K562 (cell line): ENCODE measurements at regions not wholly inside any gene's neighbourhood (a gene's known extent, or its start where the extent isn't known, plus 50 kb on each side); places are given as distances from the start of the nearest gene placed in this dataset.

Experiments used
- ARID1B ChIP-seq: fragments of 450-650 bp; IDR thresholded peaks from 2 replicates; pipeline ENCODE4 v1.6.1; 2016; ENCODE audit warnings: antibody characterized with exemption, mild to moderate bottlenecking, inconsistent platforms
- ATF7 ChIP-seq: fragments of 450-650 bp; IDR thresholded peaks from 2 replicates; pipeline ENCODE4 v1.7.1; 2014; ENCODE audit warnings: mild to moderate bottlenecking, moderate library complexity
- EP300 ChIP-seq: IDR thresholded peaks from 2 replicates; pipeline ENCODE4 v1.6.1; 2012; ENCODE audit warnings: low read length, improper control_type of control experiment
- GATAD2A ChIP-seq: fragments of 450-650 bp; IDR thresholded peaks from 2 replicates; pipeline ENCODE4 v1.6.1; 2017
- KDM1A ChIP-seq, 2 experiments: fragments of 450-650 bp; IDR thresholded peaks; 2 replicates each; pipeline ENCODE4 v1.6.1; 2016; ENCODE audit warnings: mild to moderate bottlenecking in 2 of 2
- MEIS2 ChIP-seq: fragments of 450-650 bp; IDR thresholded peaks from 2 replicates; pipeline ENCODE4 v1.6.1; 2014; ENCODE audit warnings: mild to moderate bottlenecking; ENCODE audit not compliant: partially characterized antibody
- MYC ChIP-seq, 2 experiments: fragments of 250-450 bp in 1 of 2; sonication (Bioruptor Pico) in 1 of 2; IDR thresholded peaks; 2 replicates each; pipeline versions ENCODE4 v1.5.1 to v1.6.1; 2012 to 2021; ENCODE audit warnings: low read depth in 2 of 2, borderline replicate concordance in 1 of 2, improper control_type of control experiment in 1 of 2, low read length in 1 of 2, mild to moderate bottlenecking in 1 of 2, moderate library complexity in 1 of 2
- NBN ChIP-seq: fragments of 450-650 bp; IDR thresholded peaks from 2 replicates; pipeline ENCODE4 v1.6.1; 2016; ENCODE audit warnings: low read depth, mild to moderate bottlenecking
- NEUROD1 ChIP-seq: fragments of 150-350 bp; IDR thresholded peaks from 2 replicates; pipeline ENCODE4 v1.6.1; 2014; ENCODE audit warnings: borderline replicate concordance, low read length, low read depth; ENCODE audit not compliant: partially characterized antibody
- PBX2 ChIP-seq, 2 experiments: IDR thresholded peaks in 1 of 2; conservative IDR thresholded peaks in 1 of 2; 2 replicates each; pipeline ENCODE4 v1.6.1; 2016; ENCODE audit warnings: low read depth in 2 of 2, mild to moderate bottlenecking in 1 of 2, missing compliant biosample characterization in 1 of 2, missing genetic modification characterization in 1 of 2, moderate library complexity in 1 of 2
- SMARCA4 ChIP-seq: fragments of 450-650 bp; IDR thresholded peaks from 2 replicates; pipeline ENCODE4 v1.6.1; 2016
- ZFP36 ChIP-seq: fragments of 150-350 bp; IDR thresholded peaks from 2 replicates; pipeline ENCODE4 v1.6.1; 2018; ENCODE audit warnings: low read length, low read depth; ENCODE audit not compliant: partially characterized antibody
- TF ChIP-seq, protein P1 (sequence below): fragments of 450-650 bp; IDR thresholded peaks from 2 replicates; pipeline ENCODE4 v1.6.1; 2016
- TF ChIP-seq, protein P2 (sequence below): sonication (generic); formaldehyde crosslinking; IDR thresholded peaks from 2 replicates; pipeline ENCODE4 v1.9.0; 2022; ENCODE audit warnings: mild to moderate bottlenecking, missing genetic modification reagents

DNA sequence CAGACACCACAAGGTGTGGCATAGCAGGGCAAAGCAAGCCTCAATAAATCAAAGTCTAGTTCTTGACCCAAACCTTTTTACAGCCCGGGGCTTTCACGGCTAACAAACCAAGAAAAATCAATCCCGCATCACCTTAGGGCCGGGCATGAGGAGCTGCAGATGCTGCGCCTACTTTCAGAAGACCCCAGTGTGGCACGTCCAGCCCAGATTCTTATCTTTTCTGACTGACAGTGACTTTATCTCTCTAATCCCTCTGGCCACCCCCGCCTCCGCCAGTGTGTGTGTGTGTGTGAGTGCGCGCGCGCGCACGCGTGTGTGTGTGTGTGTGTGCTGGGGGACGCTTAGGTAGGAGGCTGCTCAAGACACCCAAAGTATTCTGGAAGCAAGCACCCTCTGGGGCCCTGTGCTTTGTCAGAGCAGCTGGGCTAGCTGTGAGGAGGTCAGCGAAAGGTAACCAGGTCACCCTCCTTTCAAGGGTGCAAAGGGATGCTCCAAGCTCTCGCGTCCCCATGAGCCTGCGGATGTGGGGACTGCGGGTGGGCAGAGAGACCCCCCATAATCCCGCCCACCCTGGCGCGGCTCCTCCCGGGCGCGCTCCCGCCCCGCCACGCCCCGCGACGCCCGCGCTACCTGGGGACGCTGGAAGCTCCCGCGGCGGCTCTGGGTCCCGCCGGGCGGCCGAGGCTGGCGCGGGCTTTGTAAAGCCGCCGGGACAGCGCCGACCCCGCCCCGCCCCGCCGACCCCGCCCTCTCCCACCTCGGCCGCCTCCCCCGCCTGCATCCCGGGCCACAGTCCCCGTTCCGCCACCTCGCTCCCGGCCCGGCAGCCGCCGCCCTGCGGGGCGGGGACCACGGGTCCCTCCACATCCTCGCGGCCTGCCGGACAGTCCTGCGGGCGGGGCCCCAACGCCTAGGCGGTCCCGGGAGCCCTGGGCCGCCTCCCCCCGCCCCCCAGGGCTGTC, 57.1 kb upstream of the RHOBTB1 start (continued):
- TF ChIP-seq PBX2 (CRISPR knock-in tag; IDR thresholded peaks at IDR 0.05; ENCODE audit: low read depth) (no peak), PBX2 (tag; conservative IDR thresholded peaks at IDR 0.05; ENCODE audit: low read depth) (peak; percentile 78), MYC (IDR thresholded peaks at IDR 0.05; ENCODE audit: low read depth, low read length) (peak; percentile 27; the same call in 1 of the 2 replicates), MYC (CRISPR knock-in tag; IDR thresholded peaks at IDR 0.05; ENCODE audit: borderline replicate concordance, low read depth) (no peak), ATF7 (no peak), NEUROD1 (peak; percentile 28), GATAD2A (0 out of 2 replicates have a peak, but pooled peaks have one; percentile 27), ZFP36 (peak; percentile 6), ARID1B (peak; percentile 65), NBN (no peak), SMARCA4 (peak; percentile 53; the same call in 1 of the 2 replicates), EP300 (0 out of 2 replicates have a peak, but pooled peaks have one; percentile 25), KDM1A (IDR thresholded peaks at IDR 0.05) (peak; percentile 65 to 82), MEIS2 (peak; percentile 67)
- TF ChIP-seq, protein P1, sequence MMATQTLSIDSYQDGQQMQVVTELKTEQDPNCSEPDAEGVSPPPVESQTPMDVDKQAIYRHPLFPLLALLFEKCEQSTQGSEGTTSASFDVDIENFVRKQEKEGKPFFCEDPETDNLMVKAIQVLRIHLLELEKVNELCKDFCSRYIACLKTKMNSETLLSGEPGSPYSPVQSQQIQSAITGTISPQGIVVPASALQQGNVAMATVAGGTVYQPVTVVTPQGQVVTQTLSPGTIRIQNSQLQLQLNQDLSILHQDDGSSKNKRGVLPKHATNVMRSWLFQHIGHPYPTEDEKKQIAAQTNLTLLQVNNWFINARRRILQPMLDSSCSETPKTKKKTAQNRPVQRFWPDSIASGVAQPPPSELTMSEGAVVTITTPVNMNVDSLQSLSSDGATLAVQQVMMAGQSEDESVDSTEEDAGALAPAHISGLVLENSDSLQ, result peak; percentile 87
- TF ChIP-seq, protein P2, sequence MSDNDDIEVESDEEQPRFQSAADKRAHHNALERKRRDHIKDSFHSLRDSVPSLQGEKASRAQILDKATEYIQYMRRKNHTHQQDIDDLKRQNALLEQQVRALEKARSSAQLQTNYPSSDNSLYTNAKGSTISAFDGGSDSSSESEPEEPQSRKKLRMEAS (CRISPR knock-in tag), result no peak
